ENCODE measurements at regions not wholly inside any gene's neighbourhood (a gene's known extent, or its start where the extent isn't known, plus 50 kb on each side); places are given as distances from the start of the nearest gene placed in this dataset.

- dilution Hi-C loops (cut with MboI; ENCODE audit: extremely low pct_ligation_motif_present, low sequenced_read_pairs) = no loop called here
- no peaks in the 10 kb centered on the region for H3K4me1 ChIP-seq (ENCODE audit: control insufficient read depth, extremely low read depth, insufficient read depth, low read length)
- H3K27me3 ChIP-seq (ENCODE audit: control insufficient read depth in 2 of 2, insufficient read depth in 2 of 2, low read length in 2 of 2) = no peaks in the 10 kb centered on the region
- H3K4me3 ChIP-seq (replicated peaks in 1 of 3; ENCODE audit: insufficient read depth in 1 of 3, low read depth in 1 of 3, low read length in 3 of 3) = no peak overlapping the region
- H3K9me1 ChIP-seq (replicated peaks; ENCODE audit: control insufficient read depth, extremely low read depth, insufficient read depth, low read length) = no peaks in the 10 kb centered on the region
- H3K27ac ChIP-seq (ENCODE audit: insufficient read depth, low read depth, low read length) = no peak overlapping the region
- FAIRE-seq = no peak
- H3K9ac ChIP-seq (replicated peaks; ENCODE audit: extremely low read depth, insufficient read depth, low read length) = no peak overlapping the region
- H3K79me2 ChIP-seq (ENCODE audit: control insufficient read depth, insufficient read depth, low read length) = no peaks in the 10 kb centered on the region
- TF ChIP-seq EZH2 (IDR thresholded peaks at IDR 0.05; ENCODE audit: borderline replicate concordance, low read depth, low read length, severe bottlenecking) (no peak), POLR2AphosphoS5 (IDR thresholded peaks at IDR 0.05; ENCODE audit: insufficient read depth, low read depth, low read length) (no peak), MAX (IDR thresholded peaks at IDR 0.05; ENCODE audit: insufficient read depth, insufficient read length) (no peak), CTCF (IDR thresholded peaks at IDR 0.05; ENCODE audit: extremely low read depth in 1 of 2, insufficient read depth in 1 of 2, low read depth in 1 of 2, low read length in 2 of 2) (no peak), JUN (IDR thresholded peaks at IDR 0.05; ENCODE audit: borderline replicate concordance, insufficient read depth, insufficient read length, low read depth) (no peak), MYC (IDR thresholded peaks at IDR 0.05; ENCODE audit: low read depth, low read length) (no peak), FOS (IDR thresholded peaks at IDR 0.05; ENCODE audit: borderline replicate concordance, insufficient read depth, low read length) (no peak), GATA2 (IDR thresholded peaks at IDR 0.05; ENCODE audit: insufficient read depth, insufficient read length, low read depth, low read length) (no peak), POLR2A (IDR thresholded peaks at IDR 0.05; ENCODE audit: low read depth, low read length) (no peak)
- ChIA-PET POLR2A (no interaction called here), CTCF (interaction anchor here (1.1 to 1.3 kb wide), 2 partner anchors 9 to 185 kb away, joined by 4 read pairs; partner anchors contain the start of gene SPDL1)
- no peaks in the 10 kb centered on the region for H3K9me3 ChIP-seq (replicated peaks; ENCODE audit: control insufficient read depth, insufficient read depth, low read length)
- no peaks in the 10 kb centered on the region for H4K20me1 ChIP-seq (replicated peaks; ENCODE audit: control insufficient read depth, extremely low read depth, insufficient read depth, low read length)
- H2AFZ ChIP-seq (ENCODE audit: low read depth, low read length) = no peak overlapping the region
- BruUV-seq (replicated peaks) = no TSS peak
- intact Hi-C loops (cut with micrococcal nuclease) = no loop called here
- DNase-seq (ENCODE audit: low read depth, low spot score) = no peak
- no peak overlapping the region for H3K4me2 ChIP-seq (ENCODE audit: insufficient read depth, low read length)
- H3K36me3 ChIP-seq (ENCODE audit: control insufficient read depth in 2 of 2, extremely low read depth in 1 of 2, insufficient read depth in 2 of 2, low read length in 2 of 2) = no peaks in the 10 kb centered on the region
Measured at GRCh38 chr5:169398515-169398914, 97.6 kb upstream of the SLIT3 start.

Measured in endothelial cell of umbilical vein (primary cell).